GM12892 (cell line): ENCODE measurements at regions not wholly inside any gene's neighbourhood (a gene's known extent, or its start where the extent isn't known, plus 50 kb on each side); places are given as distances from the start of the nearest gene placed in this dataset.

Source experiments
- POLR2A ChIP-seq: IDR thresholded peaks from 2 replicates; pipeline ENCODE4 v1.6.1; 2011; ENCODE audit warnings: low read depth, low read length, control low read depth
- POLR2AphosphoS5 ChIP-seq: IDR thresholded peaks from 2 replicates; pipeline ENCODE4 v1.6.1; 2011; ENCODE audit warnings: low read depth, low read length, control low read depth
- TAF1 ChIP-seq: IDR thresholded peaks from 2 replicates; pipeline ENCODE4 v1.6.1; 2011; ENCODE audit warnings: low read depth, mild to moderate bottlenecking, control low read depth, low read length, borderline replicate concordance

GRCh38 chr3:74372743-74373142 is 241.7 kb downstream of the CNTN3 start:
- no peak for TF ChIP-seq POLR2AphosphoS5
- TF ChIP-seq POLR2A = no peak
- TF ChIP-seq TAF1 = no peak
